ENCODE measurements at regions not wholly inside any gene's neighbourhood (a gene's known extent, or its start where the extent isn't known, plus 50 kb on each side); places are given as distances from the start of the nearest gene placed in this dataset.
A peak's percentile ranks its signal among the peaks of the same experiment; 100 is the strongest.
"Not testable (repeated sequence)": the region's sequence is repeated elsewhere in the genome, so short reads cannot be mapped to it uniquely, and the experiment has no call there.

- not testable (repeated sequence) for H3K36me3 Mint-ChIP-seq (ENCODE audit: low read depth); H3K4me1 Mint-ChIP-seq (ENCODE audit: low read depth); H3K9me3 Mint-ChIP-seq; H3K27ac Mint-ChIP-seq; H3K27me3 Mint-ChIP-seq; H3K4me3 Mint-ChIP-seq
Observed at GRCh38 chr2:90297701-90298100, 1606.2 kb downstream of the RPIA start.

DNA sequence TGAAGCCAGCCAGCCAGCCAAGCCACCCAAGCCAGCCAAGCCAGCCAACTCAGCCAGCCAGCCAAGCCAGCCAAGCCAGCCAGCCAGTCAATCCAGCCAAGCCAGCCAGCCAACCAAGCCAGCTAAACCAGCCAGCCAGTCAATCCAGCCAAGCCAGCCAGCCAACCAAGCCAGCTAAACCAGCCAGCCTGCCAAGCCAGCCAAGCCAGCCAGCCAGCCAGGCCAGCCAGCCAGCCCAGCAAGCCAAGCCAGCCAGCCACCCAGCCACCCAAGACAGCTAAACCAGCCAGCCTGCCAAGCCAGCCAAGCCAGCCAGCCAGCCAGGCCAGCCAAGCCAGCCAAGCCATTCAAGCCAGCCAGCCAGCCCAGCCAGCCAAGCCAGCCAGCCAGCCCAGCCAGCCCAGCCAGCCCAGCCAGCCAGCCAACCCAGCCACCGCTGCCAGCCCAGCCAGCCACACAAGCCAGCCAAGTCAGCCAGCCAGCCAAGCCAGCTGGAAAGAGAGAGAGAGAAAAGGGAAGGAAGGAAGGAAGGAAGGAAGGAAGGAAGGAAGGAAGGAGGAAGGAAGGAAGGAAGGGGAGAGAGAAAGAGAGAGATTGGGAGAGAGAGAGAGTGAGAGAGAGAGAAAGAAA lies 1606.8 kb downstream of the RPIA start:
- not testable (repeated sequence) for H3K27ac Mint-ChIP-seq; H3K4me3 Mint-ChIP-seq; H3K9me3 Mint-ChIP-seq; H3K4me1 Mint-ChIP-seq (ENCODE audit: low read depth); H3K36me3 Mint-ChIP-seq (ENCODE audit: low read depth); H3K27me3 Mint-ChIP-seq

- H3K4me1 Mint-ChIP-seq (ENCODE audit: low read depth); H3K4me3 Mint-ChIP-seq; H3K27me3 Mint-ChIP-seq; H3K9me3 Mint-ChIP-seq; H3K27ac Mint-ChIP-seq; H3K36me3 Mint-ChIP-seq (ENCODE audit: low read depth): not testable (repeated sequence)
Observed at GRCh38 chr2:90298983-90299382, 1607.5 kb downstream of the RPIA start.

- H3K4me1 Mint-ChIP-seq (ENCODE audit: low read depth); H3K9me3 Mint-ChIP-seq; H3K27me3 Mint-ChIP-seq; H3K36me3 Mint-ChIP-seq (ENCODE audit: low read depth); H3K27ac Mint-ChIP-seq: not testable (repeated sequence)
- H3K4me3 Mint-ChIP-seq = peak overlapping the region; percentile 39
Observed at GRCh38 chr2:90322982-90323381, 1631.5 kb downstream of the RPIA start.

GRCh38 chr2:90323612-90324558 lies 1632.4 kb downstream of the RPIA start:
- H3K9me3 Mint-ChIP-seq; H3K27me3 Mint-ChIP-seq; H3K27ac Mint-ChIP-seq; H3K4me1 Mint-ChIP-seq (ENCODE audit: low read depth); H3K36me3 Mint-ChIP-seq (ENCODE audit: low read depth): not testable (repeated sequence)
- H3K4me3 Mint-ChIP-seq = peak overlapping the region; percentile 32

DNA sequence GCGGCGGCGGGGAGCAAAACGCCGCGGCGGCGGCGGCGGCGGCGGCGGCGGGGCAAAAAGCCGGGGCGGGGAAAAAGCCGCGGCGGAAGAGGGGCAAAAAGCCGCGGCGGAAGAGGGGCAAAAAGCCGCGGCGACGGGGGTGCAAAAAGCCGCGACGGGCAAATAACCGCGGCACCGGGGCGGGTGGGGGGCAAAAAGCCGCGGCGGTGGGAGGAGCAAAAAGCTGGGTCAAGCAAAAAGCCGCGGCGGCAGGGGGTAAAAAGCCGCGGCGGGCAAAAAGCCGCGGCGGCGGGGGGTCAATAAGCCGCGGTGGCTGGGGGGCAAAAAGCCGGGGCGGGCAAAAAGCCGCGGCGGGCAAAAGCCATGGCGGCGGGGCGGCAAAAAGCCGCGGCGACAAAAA lies 1633.2 kb downstream of the RPIA start:
- H3K27ac Mint-ChIP-seq, H3K27me3 Mint-ChIP-seq: not testable (repeated sequence)

GRCh38 chr2:90325796-90326353 lies 1634.4 kb downstream of the RPIA start:
- not testable (repeated sequence) for H3K27me3 Mint-ChIP-seq; H3K4me1 Mint-ChIP-seq (ENCODE audit: low read depth); H3K9me3 Mint-ChIP-seq; H3K27ac Mint-ChIP-seq; H3K4me3 Mint-ChIP-seq; H3K36me3 Mint-ChIP-seq (ENCODE audit: low read depth)

More for the DNA sequence above, 1633.2 kb downstream of the RPIA start:
- H3K9me3 Mint-ChIP-seq; H3K36me3 Mint-ChIP-seq (ENCODE audit: low read depth); H3K4me1 Mint-ChIP-seq (ENCODE audit: low read depth); H3K4me3 Mint-ChIP-seq: not testable (repeated sequence)

GRCh38 chr2:90355546-90355945 lies 1664.1 kb downstream of the RPIA start:
- peaks cover 10% of the 10 kb centered on the region for H3K27me3 Mint-ChIP-seq
- not testable (repeated sequence) for H3K27ac Mint-ChIP-seq; H3K36me3 Mint-ChIP-seq (ENCODE audit: low read depth); H3K4me1 Mint-ChIP-seq (ENCODE audit: low read depth); H3K9me3 Mint-ChIP-seq; H3K4me3 Mint-ChIP-seq

DNA sequence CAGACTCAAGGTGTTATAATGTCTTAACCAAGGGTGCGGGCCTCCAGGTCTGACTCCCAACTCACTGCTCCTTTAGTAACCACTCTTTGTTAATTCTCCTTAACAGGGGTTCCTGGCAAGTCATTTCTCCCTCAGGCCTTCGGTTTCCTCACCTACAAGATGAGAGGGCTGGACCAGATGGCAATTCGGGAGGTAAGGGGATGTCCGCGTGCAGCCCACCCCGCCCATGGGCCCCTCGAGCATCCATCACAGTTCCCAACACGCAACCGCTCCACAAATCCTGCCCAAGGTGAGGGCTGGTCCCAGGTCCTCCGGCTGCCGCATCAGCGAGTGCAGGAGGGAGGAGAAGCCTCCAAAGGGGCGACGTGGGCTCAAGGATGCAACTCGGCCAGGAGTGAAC lies 1667.9 kb downstream of the RPIA start:
- not testable (repeated sequence) for H3K36me3 Mint-ChIP-seq (ENCODE audit: low read depth); H3K4me1 Mint-ChIP-seq (ENCODE audit: low read depth); H3K4me3 Mint-ChIP-seq; H3K27ac Mint-ChIP-seq; H3K27me3 Mint-ChIP-seq; H3K9me3 Mint-ChIP-seq

- H3K27ac Mint-ChIP-seq; H3K4me3 Mint-ChIP-seq; H3K9me3 Mint-ChIP-seq; H3K27me3 Mint-ChIP-seq; H3K4me1 Mint-ChIP-seq (ENCODE audit: low read depth); H3K36me3 Mint-ChIP-seq (ENCODE audit: low read depth): not testable (repeated sequence)
Observed at GRCh38 chr2:90359887-90360730, 1668.6 kb downstream of the RPIA start.

DNA sequence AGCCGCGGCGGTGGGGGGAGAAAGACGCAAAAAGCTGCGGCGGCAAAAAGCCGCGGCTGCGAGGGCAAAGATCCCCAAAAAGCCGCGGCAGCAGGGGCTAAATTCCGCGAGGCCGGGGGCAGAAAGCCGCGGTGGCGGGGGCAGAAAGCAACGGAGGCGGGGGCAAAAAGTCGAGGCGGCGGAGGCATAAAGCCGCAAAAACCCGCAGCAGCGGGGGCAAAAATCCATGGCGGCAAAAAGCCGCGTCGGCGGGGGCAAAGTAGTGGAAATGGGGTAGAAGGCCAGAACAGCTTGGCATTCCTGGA lies 1669.2 kb downstream of the RPIA start:
- H3K9me3 Mint-ChIP-seq; H3K4me3 Mint-ChIP-seq; H3K27me3 Mint-ChIP-seq; H3K27ac Mint-ChIP-seq; H3K4me1 Mint-ChIP-seq (ENCODE audit: low read depth); H3K36me3 Mint-ChIP-seq (ENCODE audit: low read depth): not testable (repeated sequence)
